ENCODE measurements at regions not wholly inside any gene's neighbourhood (a gene's known extent, or its start where the extent isn't known, plus 50 kb on each side); places are given as distances from the start of the nearest gene placed in this dataset.

DNA sequence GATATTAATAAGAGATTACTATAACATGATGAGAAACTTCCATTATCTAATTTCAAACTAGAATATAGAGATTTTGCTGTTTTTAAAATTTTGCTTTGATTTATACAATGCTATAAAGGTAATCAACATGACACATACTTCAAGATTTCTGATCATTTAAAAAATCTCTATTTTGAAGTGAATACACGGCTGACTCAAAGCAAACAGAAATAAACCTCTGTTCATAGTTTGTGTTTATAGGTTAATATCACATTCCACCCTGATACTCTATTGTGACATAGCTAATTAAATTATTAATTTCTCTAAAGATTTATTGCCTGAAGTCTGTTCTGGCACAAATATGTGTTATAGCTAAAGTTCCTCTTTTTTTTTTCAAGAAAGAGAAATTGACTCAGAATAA is 349.2 kb downstream of the TLL1 start:
- Mint-ChIP-seq H3K27me3 (ENCODE audit: unreplicated experiment) (no peaks in the 10 kb centered on the region), H3K4me3 (ENCODE audit: low read depth, unreplicated experiment) (no peak overlapping the region), H3K36me3 (ENCODE audit: insufficient read depth, unreplicated experiment) (no peaks in the 10 kb centered on the region), H3K9me3 (ENCODE audit: low read depth, unreplicated experiment) (no peaks in the 10 kb centered on the region), H3K27ac (ENCODE audit: unreplicated experiment) (no peak overlapping the region), H3K4me1 (ENCODE audit: low read depth, unreplicated experiment) (no peaks in the 10 kb centered on the region)
- intact Hi-C loops (cut with micrococcal nuclease; ENCODE audit: unreplicated experiment): no loop called here
- no TSS peak for BruUV-seq (replicated peaks)
- TF ChIP-seq CTCF (IDR thresholded peaks at IDR 0.05; ENCODE audit: unreplicated experiment): no peak
- no peak for DNase-seq
- CTCF ChIA-PET: no interaction called here

DNA sequence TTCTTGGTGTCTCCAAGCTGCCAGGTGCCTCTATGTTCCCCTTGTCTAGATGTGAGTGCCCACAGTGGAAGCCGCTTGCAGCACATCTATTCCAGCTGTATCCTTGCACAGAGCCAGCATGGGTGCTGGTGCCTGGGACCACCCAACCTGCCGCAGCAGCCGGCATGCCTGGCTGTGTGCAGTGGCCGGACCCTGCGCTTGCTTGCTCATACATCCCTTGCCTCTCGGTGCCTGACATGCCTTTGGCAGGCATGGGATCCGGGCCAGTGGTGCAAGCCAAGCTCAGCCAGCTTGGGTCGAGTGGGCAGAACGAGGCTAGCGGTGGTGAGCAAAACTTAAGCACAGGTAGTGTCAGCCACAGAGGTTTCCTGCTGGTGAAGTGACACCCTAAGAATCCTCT is 355.1 kb downstream of the TLL1 start:
- no peaks in the 10 kb centered on the region for H3K4me1 Mint-ChIP-seq (ENCODE audit: low read depth, unreplicated experiment)
- TF ChIP-seq CTCF (IDR thresholded peaks at IDR 0.05; ENCODE audit: unreplicated experiment): no peak
- no peaks in the 10 kb centered on the region for H3K27me3 Mint-ChIP-seq (ENCODE audit: unreplicated experiment)
- BruUV-seq (replicated peaks): no TSS peak
- H3K4me3 Mint-ChIP-seq (ENCODE audit: low read depth, unreplicated experiment): no peak overlapping the region
- H3K9me3 Mint-ChIP-seq (ENCODE audit: low read depth, unreplicated experiment): no peaks in the 10 kb centered on the region
- no peak overlapping the region for H3K27ac Mint-ChIP-seq (ENCODE audit: unreplicated experiment)
- intact Hi-C loops (cut with micrococcal nuclease; ENCODE audit: unreplicated experiment): no loop called here
- CTCF ChIA-PET: no interaction called here
- DNase-seq: no peak
- no peaks in the 10 kb centered on the region for H3K36me3 Mint-ChIP-seq (ENCODE audit: insufficient read depth, unreplicated experiment)

DNA sequence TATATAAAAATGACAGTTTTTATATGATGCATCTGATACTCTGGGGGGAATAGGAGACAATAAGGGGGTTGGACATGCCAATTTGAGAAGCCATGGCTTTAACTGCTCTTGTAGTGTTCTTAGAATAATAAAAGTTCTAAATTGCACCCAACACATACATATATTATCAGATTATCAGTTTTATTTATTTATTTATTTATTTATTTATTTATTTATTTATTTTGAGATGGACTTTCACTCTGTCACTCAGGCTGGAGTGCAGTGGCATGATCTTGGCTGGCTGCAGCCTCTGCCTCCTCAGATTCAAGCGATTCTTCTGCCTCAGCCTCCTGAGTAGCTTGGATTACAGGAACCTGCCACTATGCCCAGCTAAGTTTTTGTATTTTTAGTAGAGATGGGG is 356.8 kb downstream of the TLL1 start:
- intact Hi-C loops (cut with micrococcal nuclease; ENCODE audit: unreplicated experiment): no loop called here
- H3K27me3 Mint-ChIP-seq (ENCODE audit: unreplicated experiment): no peaks in the 10 kb centered on the region
- TF ChIP-seq CTCF (IDR thresholded peaks at IDR 0.05; ENCODE audit: unreplicated experiment): no peak
- H3K4me3 Mint-ChIP-seq (ENCODE audit: low read depth, unreplicated experiment): no peak overlapping the region
- BruUV-seq (replicated peaks): no TSS peak
- no peaks in the 10 kb centered on the region for H3K4me1 Mint-ChIP-seq (ENCODE audit: low read depth, unreplicated experiment)
- DNase-seq: no peak
- H3K27ac Mint-ChIP-seq (ENCODE audit: unreplicated experiment): no peak overlapping the region
- CTCF ChIA-PET: no interaction called here
- no peaks in the 10 kb centered on the region for H3K9me3 Mint-ChIP-seq (ENCODE audit: low read depth, unreplicated experiment)
- H3K36me3 Mint-ChIP-seq (ENCODE audit: insufficient read depth, unreplicated experiment): no peaks in the 10 kb centered on the region

DNA sequence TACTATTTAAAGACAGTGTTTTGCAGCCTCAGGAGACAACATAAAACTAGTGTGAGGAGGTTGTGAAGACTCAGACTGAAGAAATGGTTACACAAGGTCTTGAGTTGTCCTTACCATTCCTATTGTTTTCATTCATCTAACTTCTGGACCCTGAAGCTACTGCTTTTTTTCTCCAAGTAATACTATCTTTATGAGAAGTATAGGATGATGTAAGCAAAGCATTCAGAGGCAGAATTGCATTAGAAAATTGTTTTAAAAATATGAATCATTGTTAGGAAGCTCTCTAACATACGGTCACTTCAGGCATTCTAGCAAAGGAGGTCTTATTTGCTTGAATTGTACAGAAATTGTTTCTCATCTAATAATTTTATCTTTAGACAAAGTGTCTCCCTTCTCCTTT is 357.8 kb downstream of the TLL1 start:
- TF ChIP-seq CTCF (IDR thresholded peaks at IDR 0.05; ENCODE audit: unreplicated experiment): no peak
- Mint-ChIP-seq H3K27me3 (ENCODE audit: unreplicated experiment) (no peaks in the 10 kb centered on the region), H3K9me3 (ENCODE audit: low read depth, unreplicated experiment) (no peaks in the 10 kb centered on the region), H3K36me3 (ENCODE audit: insufficient read depth, unreplicated experiment) (no peaks in the 10 kb centered on the region), H3K4me1 (ENCODE audit: low read depth, unreplicated experiment) (no peaks in the 10 kb centered on the region), H3K4me3 (ENCODE audit: low read depth, unreplicated experiment) (no peak overlapping the region), H3K27ac (ENCODE audit: unreplicated experiment) (no peak overlapping the region)
- DNase-seq: no peak
- no TSS peak for BruUV-seq (replicated peaks)
- intact Hi-C loops (cut with micrococcal nuclease; ENCODE audit: unreplicated experiment): no loop called here
- CTCF ChIA-PET: no interaction called here

DNA sequence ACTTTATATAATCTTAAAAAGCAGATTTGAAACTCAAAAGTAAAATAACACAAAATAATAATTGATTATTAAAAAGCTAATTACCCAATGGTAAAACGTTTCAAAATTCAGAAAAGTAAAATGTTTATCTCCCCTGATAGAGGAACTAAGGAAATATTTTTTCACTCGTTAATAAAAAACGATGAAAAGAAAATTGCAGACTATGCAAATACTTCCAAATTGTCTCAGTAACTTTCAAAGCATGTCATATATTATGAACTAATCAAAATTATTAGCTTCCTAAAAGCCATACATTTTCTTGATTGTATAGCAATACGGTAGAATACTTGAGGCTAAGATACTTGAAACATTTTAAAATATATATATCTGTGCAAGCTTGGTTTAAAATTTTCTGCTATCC is 366.3 kb downstream of the TLL1 start:
- Mint-ChIP-seq H3K36me3 (ENCODE audit: insufficient read depth, unreplicated experiment) (no peaks in the 10 kb centered on the region), H3K4me3 (ENCODE audit: low read depth, unreplicated experiment) (no peak overlapping the region), H3K4me1 (ENCODE audit: low read depth, unreplicated experiment) (no peaks in the 10 kb centered on the region), H3K27me3 (ENCODE audit: unreplicated experiment) (no peaks in the 10 kb centered on the region), H3K9me3 (ENCODE audit: low read depth, unreplicated experiment) (no peaks in the 10 kb centered on the region), H3K27ac (ENCODE audit: unreplicated experiment) (no peak overlapping the region)
- TF ChIP-seq CTCF (IDR thresholded peaks at IDR 0.05; ENCODE audit: unreplicated experiment): no peak
- CTCF ChIA-PET: no interaction called here
- no peak for DNase-seq
- intact Hi-C loops (cut with micrococcal nuclease; ENCODE audit: unreplicated experiment): no loop called here
- BruUV-seq (replicated peaks): no TSS peak

Data from Calu3 (cell line).